ENCODE measurements at regions not wholly inside any gene's neighbourhood (a gene's known extent, or its start where the extent isn't known, plus 50 kb on each side); places are given as distances from the start of the nearest gene placed in this dataset.

DNA sequence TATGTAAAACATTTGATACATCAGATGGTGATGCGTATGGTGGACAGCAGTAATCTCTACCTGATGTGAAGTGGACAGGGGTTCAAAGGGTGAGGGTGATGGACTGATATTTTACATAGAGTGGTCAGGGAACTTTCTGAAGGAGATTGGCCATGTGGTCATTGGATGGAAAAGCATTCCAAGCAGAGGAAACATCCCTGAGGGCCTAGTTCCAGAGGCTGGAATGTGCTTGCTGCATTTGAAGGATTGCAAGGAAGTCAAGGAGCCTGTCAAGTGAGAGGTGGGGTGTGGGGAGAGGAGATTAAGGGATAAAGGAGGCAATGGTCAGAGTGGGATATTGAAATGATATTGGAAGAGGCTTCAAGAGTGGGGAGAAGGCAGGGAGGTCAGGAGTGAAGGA, 151.9 kb upstream of the NTM start (continued):
- TF ChIP-seq, protein P1, sequence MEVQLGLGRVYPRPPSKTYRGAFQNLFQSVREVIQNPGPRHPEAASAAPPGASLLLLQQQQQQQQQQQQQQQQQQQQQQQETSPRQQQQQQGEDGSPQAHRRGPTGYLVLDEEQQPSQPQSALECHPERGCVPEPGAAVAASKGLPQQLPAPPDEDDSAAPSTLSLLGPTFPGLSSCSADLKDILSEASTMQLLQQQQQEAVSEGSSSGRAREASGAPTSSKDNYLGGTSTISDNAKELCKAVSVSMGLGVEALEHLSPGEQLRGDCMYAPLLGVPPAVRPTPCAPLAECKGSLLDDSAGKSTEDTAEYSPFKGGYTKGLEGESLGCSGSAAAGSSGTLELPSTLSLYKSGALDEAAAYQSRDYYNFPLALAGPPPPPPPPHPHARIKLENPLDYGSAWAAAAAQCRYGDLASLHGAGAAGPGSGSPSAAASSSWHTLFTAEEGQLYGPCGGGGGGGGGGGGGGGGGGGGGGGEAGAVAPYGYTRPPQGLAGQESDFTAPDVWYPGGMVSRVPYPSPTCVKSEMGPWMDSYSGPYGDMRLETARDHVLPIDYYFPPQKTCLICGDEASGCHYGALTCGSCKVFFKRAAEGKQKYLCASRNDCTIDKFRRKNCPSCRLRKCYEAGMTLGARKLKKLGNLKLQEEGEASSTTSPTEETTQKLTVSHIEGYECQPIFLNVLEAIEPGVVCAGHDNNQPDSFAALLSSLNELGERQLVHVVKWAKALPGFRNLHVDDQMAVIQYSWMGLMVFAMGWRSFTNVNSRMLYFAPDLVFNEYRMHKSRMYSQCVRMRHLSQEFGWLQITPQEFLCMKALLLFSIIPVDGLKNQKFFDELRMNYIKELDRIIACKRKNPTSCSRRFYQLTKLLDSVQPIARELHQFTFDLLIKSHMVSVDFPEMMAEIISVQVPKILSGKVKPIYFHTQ (CRISPR knock-in tag; IDR thresholded peaks at IDR 0.05) = no peak
- no peak for TF ChIP-seq SMAD4 (CRISPR knock-in tag; IDR thresholded peaks at IDR 0.05)

DNA sequence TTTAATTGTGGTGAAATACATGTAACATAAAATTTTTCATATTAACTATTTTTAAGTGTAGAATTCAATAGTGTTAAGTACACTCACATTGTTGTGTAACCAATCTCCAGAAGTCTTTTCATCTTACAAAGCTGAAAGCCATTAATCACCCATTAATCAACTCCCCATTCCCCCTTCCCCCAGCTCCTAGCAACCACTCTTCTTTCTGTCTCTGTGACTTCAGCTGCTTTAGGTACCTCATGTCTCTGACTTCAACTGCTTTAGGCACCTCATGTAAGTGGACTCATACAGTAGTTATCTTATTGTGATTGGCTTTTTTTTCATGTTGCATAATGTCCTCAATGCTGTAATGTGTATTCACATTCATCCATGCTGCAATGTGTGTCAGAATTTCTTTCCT, 150.8 kb upstream of the NTM start:
- DNase-seq (ENCODE audit: low spot score) = no peak
- TF ChIP-seq JAZF1 (CRISPR knock-in tag; IDR thresholded peaks at IDR 0.05) (no peak), MXD4 (CRISPR knock-in tag; IDR thresholded peaks at IDR 0.05; ENCODE audit: borderline replicate concordance) (no peak), SMAD3 (CRISPR knock-in tag; IDR thresholded peaks at IDR 0.05; ENCODE audit: borderline replicate concordance) (no peak), EMX1 (CRISPR knock-in tag; IDR thresholded peaks at IDR 0.05) (no peak), CREM (CRISPR knock-in tag; IDR thresholded peaks at IDR 0.05) (no peak), ZNF121 (CRISPR knock-in tag; IDR thresholded peaks at IDR 0.05) (no peak)
- TF ChIP-seq, protein P2, sequence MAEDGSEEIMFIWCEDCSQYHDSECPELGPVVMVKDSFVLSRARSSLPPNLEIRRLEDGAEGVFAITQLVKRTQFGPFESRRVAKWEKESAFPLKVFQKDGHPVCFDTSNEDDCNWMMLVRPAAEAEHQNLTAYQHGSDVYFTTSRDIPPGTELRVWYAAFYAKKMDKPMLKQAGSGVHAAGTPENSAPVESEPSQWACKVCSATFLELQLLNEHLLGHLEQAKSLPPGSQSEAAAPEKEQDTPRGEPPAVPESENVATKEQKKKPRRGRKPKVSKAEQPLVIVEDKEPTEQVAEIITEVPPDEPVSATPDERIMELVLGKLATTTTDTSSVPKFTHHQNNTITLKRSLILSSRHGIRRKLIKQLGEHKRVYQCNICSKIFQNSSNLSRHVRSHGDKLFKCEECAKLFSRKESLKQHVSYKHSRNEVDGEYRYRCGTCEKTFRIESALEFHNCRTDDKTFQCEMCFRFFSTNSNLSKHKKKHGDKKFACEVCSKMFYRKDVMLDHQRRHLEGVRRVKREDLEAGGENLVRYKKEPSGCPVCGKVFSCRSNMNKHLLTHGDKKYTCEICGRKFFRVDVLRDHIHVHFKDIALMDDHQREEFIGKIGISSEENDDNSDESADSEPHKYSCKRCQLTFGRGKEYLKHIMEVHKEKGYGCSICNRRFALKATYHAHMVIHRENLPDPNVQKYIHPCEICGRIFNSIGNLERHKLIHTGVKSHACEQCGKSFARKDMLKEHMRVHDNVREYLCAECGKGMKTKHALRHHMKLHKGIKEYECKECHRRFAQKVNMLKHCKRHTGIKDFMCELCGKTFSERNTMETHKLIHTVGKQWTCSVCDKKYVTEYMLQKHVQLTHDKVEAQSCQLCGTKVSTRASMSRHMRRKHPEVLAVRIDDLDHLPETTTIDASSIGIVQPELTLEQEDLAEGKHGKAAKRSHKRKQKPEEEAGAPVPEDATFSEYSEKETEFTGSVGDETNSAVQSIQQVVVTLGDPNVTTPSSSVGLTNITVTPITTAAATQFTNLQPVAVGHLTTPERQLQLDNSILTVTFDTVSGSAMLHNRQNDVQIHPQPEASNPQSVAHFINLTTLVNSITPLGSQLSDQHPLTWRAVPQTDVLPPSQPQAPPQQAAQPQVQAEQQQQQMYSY (CRISPR knock-in tag; IDR thresholded peaks at IDR 0.05) = no peak
- TF ChIP-seq, protein P3, sequence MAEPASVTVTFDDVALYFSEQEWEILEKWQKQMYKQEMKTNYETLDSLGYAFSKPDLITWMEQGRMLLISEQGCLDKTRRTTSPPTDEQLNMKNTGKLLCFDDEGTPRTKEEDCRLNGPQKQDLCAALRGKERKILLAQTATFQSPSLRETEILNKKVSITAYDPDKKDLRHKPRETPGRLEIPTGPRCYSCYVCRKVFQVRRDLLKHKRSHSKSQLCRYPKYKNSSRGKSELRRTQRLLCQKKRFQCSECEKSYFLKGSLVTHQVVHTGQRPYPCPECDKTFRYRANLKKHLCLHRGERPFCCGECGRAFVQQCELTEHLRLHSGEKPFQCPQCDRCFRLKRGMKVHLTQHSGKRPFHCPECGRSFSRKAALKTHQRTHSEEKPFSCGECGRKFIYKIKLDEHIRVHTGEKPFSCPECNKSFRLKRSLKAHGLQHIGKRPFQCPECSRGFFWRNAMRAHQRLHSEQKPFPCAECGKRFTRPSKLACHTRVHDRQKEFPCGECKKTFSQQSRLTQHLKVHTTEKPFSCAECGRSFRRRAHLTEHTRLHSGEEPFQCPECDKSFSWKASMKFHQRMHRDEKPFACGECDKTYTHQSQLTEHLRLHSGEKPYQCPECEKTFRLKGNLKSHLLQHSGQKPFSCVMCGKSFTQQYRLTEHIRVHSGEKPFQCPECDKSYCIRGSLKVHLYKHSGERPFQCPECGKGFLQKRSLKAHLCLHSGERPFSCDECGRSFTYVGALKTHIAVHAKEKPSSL (CRISPR knock-in tag; conservative IDR thresholded peaks at IDR 0.05) = no peak
- TF ChIP-seq, protein P4, sequence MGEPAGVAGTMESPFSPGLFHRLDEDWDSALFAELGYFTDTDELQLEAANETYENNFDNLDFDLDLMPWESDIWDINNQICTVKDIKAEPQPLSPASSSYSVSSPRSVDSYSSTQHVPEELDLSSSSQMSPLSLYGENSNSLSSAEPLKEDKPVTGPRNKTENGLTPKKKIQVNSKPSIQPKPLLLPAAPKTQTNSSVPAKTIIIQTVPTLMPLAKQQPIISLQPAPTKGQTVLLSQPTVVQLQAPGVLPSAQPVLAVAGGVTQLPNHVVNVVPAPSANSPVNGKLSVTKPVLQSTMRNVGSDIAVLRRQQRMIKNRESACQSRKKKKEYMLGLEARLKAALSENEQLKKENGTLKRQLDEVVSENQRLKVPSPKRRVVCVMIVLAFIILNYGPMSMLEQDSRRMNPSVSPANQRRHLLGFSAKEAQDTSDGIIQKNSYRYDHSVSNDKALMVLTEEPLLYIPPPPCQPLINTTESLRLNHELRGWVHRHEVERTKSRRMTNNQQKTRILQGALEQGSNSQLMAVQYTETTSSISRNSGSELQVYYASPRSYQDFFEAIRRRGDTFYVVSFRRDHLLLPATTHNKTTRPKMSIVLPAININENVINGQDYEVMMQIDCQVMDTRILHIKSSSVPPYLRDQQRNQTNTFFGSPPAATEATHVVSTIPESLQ (CRISPR knock-in tag; IDR thresholded peaks at IDR 0.05) = no peak
- Mint-ChIP-seq H3K27me3 (ENCODE audit: low read depth) (peaks cover 3% of the 10 kb centered on the region; the same call in 1 of the 2 replicates), H3K27ac (no peak overlapping the region), H3K4me3 (no peak overlapping the region), H3K9me3 (peaks cover 7% of the 10 kb centered on the region; the same call in 1 of the 2 replicates), H3K4me1 (peaks cover 81% of the 10 kb centered on the region), H3K36me3 (peaks cover 2% of the 10 kb centered on the region; the same call in 1 of the 2 replicates)
- ATAC-seq = no peak
- ChIA-PET CTCF (interaction anchor here (0.6 to 2.0 kb wide), 3 partner anchors 11 to 154 kb away, joined by 3 to 6 read pairs (median 4); no protein-coding TSS in a partner anchor), POLR2A (no interaction called here)

DNA sequence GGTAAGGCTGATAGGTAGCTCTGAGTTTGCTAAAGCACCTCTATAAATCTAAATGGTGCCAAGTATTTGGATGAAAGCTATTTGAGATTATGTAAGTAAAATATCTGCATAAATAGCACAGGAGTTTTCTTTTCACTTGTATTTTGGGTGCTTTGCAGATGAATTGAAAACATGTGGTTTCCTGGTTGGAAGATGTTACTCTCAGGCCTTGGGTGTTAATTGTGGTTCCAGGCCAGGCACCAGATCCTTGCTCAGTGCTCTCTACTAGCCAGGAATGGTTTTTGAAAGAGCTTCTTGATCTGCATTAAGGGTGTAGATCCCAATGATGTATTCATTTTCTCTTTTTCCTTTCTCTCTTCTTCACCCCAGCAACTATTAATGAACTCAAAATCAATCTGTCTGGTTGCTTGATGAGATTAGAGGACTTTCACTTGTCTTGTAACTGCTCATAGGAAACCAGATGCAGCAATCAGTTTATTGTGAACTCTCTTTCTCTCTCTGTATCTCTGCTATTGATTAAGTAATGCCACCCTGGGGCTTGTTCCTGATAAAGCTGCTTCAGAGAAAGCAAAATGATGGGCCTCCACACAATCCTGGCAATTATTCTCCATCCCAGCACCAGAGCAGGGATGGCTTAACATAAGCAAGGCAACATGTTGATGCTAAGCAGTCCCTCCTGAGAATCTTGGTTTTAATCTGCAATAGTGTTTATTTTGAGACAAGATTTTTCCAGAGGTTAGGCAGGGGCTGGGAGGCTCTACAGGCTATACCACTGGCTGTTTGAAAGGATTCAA, 147.0 kb upstream of the NTM start:
- no peaks in the 10 kb centered on the region; the same call in 1 of the 2 replicates for H3K27me3 Mint-ChIP-seq (ENCODE audit: low read depth)
- peak overlapping the region; percentile 69 for H3K27ac Mint-ChIP-seq
- H3K36me3 Mint-ChIP-seq = peaks cover 11% of the 10 kb centered on the region
- DNase-seq (ENCODE audit: low spot score) (no peak), ATAC-seq (peak; percentile 79)
- peaks cover 54% of the 10 kb centered on the region for H3K4me1 Mint-ChIP-seq
- H3K4me3 Mint-ChIP-seq = no peak overlapping the region
- peaks cover 15% of the 10 kb centered on the region; the same call in 1 of the 2 replicates for H3K9me3 Mint-ChIP-seq
- ChIA-PET CTCF (interaction anchor here (1.0 to 3.1 kb wide), 3 partner anchors 11 to 159 kb away, joined by 3 to 13 read pairs (median 12); no protein-coding TSS in a partner anchor), POLR2A (no interaction called here)
- TF ChIP-seq, protein P1 (CRISPR knock-in tag; IDR thresholded peaks at IDR 0.05) = no peak
- TF ChIP-seq SP1 (CRISPR knock-in tag; conservative IDR thresholded peaks at IDR 0.05) = 0 out of 2 replicates have a peak, but pooled peaks have one; percentile 25
- TF ChIP-seq, protein P5, sequence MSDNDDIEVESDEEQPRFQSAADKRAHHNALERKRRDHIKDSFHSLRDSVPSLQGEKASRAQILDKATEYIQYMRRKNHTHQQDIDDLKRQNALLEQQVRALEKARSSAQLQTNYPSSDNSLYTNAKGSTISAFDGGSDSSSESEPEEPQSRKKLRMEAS (CRISPR knock-in tag; IDR thresholded peaks at IDR 0.05) = no peak
